GM18867 (cell line): ENCODE measurements at regions not wholly inside any gene's neighbourhood (a gene's known extent, or its start where the extent isn't known, plus 50 kb on each side); places are given as distances from the start of the nearest gene placed in this dataset.
"Not testable (repeated sequence)": the region's sequence is repeated elsewhere in the genome, so short reads cannot be mapped to it uniquely, and the experiment has no call there.

Experiments used
- ATAC-seq: cut with Tn5 transposase; IDR thresholded peaks from one replicate; pipeline ENCODE4 v1.9.1; 2021; ENCODE audit warnings: mild to moderate bottlenecking, moderate library complexity; ENCODE audit not compliant: unreplicated experiment

DNA sequence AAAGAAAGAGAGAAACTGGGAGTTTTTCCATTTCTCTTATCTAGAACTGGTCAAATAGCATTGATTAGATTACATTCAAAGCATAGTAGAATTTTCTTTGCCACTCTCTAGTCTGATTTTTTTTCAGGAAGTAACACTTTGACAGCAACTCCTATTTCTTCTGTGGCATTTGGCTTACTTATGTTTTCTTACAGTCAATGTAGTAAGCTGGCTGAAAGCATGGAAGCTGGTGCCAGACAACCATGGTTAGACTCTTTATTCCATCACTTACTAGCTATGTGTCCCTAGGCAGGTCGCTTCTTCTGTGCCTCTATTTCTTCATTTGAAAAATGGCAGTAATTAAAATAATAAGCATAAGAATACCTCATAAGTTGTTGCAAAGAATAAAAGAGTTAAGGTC is 54.2 kb upstream of the OPRM1 start:
- ATAC-seq: no peak

DNA sequence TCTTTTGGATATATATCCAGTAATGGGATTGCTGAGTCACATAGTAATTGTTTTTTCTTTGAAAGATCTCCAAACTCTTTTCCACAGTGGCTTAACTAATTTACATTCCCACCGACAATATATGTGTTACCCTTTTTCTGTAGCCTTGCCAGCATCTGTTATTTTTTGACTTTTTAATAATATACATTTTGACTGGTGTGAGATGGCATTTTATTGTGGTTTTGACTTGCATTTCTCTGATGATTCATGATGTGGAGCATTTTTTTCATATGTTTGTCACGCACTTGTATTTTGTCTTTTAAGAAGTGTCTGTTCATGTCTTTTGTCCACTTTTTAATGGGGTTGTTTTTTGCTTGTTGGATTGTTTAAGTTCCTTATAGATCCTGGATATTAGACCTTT is 58.9 kb upstream of the OPRM1 start:
- ATAC-seq: no peak

DNA sequence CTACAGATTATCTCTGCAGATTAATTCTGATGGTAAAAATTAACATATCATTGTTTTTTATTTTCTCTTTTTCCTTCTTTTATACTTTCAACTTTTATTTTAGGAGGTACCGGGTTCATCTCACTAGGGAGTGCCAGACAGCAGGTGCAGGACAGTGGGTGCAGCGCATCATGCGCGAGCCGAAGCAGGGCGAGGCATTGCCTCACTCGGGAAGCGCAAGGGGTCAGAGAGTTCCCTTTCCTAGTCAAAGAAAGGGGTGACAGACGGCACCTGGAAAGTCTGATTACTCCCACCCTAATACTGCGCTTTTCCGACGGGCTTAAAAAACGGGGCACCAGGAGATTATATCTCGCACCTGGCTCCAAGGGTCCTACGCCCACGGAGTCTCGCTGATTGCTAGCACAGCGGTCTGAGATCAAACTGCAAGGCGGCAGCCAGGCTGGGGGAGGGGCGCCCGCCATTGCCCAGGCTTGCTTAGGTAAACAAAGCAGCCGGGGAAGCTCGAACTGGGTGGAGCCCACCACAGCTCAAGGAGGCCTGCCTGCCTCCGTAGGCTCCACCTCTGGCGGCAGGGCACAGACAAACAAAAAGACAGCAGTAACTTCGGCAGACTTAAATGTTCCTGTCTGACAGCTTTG is 60.0 kb upstream of the OPRM1 start:
- not testable (repeated sequence) for ATAC-seq

DNA sequence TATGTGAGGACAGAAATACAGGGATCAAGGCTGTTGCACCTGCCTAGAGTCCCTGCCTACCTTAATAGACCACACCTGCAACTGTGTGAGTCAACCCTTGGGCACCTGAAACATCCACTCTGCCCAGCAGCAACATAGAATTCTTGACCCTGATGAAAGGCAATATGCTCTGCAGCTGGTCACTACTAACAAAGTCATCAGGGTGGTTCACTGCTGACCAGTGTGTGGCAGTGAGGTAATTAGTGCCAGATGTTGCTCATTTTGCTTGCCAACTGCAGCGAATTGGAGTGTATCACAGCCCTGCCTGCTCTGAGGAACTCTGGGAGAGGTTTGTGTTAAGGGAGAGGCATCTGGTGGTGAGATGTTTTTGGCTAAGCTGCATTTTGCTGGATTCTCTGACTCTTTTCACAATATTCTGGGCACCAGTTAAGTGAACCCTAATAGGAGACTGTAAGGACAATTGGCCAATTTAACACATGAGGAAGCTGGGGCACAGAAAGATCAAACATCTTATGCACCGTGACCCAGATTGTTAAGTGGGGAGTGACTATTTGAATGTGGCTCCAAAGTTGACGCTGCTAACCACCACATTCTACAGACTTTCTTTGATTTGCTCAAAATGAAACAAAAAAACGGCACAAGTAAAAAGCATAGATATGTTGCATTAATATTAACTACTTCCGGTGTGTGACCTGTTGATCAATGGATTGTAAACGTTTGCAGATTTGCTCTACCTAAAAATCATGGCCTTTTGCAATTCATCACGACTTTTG is 61.9 kb upstream of the OPRM1 start:
- peak; percentile 84 for ATAC-seq

DNA sequence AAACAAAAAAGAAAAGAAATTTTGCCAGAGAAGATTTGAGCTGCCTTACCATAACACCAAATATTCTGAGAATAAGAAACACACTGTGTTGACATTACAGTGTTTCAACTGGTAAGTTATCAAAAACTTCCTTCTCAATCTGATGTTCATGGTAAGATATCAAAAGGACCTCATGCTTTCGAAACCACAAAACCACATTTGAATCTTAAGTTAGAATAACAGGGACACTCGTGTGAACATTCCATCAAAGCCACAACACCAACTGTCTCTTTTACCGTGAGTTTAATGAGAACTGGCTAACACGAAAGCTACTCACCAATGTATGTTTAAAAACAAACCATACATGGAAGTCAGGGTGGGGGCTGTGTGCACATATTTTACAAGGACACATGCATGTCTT is 73.0 kb upstream of the OPRM1 start:
- ATAC-seq: no peak

DNA sequence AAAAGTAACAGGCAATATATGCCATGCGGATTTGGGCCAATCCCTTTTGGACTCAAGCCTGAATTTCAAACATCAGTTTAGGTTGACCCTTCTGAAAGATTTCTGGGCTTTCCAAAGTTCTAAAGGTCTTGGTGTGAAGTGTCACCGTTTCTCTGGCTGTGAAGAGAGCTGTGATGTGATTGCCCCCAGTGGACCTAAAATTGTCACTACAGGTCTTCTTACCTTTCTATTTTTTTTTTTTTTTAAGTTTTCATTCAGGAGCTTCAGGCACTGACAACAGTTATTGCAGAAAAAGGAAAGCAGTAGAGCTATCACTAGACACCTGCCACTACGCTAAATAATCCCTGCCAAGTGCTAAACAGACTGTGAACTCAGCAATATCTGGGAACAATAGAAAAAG is 75.7 kb upstream of the OPRM1 start:
- no peak for ATAC-seq

DNA sequence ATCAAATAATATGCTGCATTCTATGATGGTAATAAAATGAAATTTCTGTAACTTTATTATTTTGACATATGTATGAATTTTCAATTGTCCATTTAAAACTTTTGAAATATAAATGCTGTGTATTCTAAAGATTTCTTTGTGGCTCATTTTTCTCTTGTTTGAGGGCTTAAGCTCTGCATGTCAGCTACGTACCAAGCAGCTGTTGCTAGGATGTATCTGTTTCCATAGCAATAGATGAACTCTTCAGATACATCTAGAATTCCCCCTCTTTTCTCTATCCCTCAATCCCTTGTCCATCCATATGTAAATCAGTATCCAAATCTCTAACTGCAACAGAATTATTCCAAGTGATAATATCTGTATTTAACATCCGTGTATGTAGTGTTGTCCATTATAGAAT is 76.5 kb upstream of the OPRM1 start:
- ATAC-seq: no peak

DNA sequence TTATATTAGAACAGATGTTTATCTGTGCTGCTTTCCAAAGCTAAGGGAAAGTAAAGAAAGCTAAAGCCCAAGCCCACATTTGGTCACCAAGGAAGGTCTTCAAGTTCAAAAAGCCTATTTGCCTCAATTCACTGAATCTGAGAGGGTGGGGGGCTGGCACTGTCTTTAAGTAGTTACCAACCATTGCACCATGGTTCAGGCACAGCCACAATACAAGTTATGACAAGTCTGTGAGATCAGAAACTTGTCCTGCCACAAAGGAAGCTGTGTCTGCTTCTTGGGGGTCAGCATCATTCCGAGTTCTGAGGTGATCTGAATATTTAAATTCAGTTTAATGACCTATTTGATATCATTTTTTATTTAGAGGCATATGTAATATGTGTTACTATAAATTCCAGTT is 78.3 kb upstream of the OPRM1 start:
- no peak for ATAC-seq

DNA sequence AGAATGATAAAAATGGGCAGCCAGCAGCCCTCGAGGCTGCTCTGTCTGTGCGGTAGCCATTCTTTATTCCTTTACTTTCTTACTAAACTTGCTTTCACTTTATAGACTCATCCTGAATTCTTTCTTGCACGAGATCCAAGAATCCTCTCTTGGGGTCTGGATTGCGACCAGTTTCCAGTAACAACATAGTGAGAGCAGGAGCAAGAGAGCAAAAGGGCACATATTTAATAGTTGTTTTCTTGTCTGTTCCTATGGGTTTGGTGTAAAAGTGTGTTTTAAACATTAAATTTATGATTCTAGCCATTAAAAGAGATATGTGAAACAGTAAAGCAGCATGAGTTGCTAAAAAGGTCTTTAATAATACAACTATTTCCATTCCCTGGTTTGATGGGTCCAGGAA is 78.8 kb upstream of the OPRM1 start:
- no peak for ATAC-seq

DNA sequence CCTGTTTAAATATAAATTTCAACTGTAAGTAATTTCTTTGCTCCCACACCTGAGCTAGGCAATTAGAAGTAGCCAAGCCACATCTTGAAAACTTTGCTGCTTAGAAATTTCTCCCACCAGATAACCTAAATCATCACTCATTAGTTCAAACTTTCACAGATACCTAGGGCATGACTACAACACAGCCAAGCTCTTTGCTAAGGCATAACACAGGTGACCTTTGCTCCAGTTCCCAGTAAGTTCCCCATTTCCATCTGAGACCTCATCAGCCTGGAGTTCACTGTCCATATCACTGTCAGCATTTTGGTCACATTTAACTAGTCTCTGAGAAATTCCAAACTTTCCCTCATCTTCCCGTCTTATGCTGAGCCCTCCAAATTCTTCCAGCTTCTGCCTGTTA is 79.8 kb upstream of the OPRM1 start:
- ATAC-seq: no peak

DNA sequence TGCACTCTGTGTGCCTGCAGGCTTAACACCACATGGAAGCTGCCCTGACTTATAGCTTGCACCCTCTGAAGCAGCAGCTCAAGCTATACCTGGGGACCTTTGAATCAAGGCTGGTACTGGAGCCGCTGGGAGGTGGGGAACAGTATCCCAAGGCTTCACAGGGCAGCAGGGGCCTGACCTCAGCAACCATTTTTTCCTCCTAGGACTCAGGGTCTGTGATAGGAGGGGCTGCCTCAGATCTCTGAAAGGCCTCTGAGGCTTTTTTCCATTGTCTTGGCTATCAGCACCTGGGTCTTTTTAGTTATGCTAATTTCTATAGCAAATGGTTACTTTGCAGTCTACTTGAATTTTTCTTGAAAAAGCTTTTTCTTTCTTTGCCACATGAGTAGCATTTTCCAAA is 80.2 kb upstream of the OPRM1 start:
- no peak for ATAC-seq

DNA sequence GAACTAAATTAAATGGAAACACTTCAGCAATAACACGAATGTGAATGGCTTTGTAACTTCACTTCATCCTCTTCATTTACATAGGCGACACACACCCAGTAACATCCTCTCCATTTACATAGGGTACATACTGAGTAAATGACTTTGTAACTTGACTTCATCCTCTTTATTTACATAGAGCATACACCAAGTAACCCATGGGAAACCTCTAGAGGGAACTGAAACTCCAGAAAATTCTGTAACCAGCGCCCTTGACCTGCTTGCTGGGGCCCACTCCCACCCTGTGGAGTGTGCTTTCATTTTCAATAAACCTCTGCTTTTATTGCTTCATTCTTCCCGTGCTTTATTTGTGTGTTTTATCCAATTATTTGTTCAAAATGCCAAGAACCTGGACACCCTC is 81.6 kb upstream of the OPRM1 start:
- peak; percentile 93 for ATAC-seq

DNA sequence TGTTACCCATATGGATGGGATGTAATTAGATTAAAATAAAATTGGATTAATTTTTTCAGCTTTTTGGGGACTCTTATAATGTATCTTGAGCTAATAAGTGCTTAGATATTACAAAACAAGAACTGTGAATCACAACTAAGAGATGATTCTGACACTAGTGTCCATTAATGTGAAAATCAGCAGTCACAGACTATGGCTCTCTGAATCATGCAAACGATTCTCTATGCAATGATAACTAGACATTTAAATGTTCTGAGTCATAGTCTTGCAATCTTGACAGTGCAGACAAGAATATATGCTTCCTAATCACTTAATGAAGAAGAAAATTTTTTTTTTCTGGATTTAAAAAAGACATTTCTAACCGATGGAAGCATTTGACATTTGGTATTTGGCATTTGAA is 82.2 kb upstream of the OPRM1 start:
- ATAC-seq: no peak

DNA sequence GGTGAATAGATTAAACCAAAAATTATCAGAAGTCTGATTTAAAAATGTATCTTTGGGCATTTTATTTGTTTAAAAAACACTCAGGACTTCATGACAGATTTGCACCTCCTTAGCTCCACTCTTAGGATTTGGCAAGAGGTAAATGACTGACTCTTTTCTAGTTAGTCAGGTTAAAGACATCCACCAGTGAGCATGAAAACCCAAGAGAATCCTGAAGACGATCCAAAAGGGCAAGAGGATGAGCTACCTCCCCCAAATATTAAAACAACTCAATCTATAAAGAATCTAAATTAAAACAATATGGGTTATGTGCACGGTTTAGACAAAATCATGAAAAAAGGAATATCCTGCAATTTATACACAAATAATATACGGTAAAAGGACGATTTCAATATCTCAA is 89.4 kb upstream of the OPRM1 start:
- ATAC-seq: no peak

DNA sequence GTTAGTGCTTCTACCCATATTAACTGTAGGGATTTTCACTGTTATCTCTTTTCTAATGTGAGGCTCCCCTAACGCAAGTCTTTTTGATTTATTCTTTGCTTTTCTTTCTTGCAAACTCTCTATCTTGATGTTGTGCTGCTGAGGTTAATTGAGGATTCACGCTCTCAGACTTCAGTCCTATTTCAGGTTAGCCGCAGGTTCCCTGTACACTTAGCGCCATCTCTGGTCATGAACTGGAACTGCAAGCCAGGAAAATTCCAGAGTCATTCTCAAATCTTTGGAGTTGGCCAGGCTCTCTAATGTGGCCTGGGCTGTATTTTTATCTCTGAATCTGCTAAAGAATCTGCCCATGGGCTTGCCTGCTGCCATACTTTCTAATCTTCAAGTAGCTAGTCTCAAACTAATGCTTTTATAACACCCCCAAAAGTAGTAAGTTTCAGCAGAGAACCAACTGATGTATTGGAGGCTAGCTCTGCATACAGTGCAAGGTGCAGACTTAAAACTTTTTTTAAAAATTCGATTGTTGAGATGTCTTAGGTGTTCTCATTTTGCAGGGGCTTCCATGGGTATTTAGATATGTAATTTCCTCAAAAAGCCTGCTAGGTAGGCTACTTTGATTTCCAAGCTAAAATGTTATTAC is 91.1 kb upstream of the OPRM1 start:
- ATAC-seq: peak; percentile 66

DNA sequence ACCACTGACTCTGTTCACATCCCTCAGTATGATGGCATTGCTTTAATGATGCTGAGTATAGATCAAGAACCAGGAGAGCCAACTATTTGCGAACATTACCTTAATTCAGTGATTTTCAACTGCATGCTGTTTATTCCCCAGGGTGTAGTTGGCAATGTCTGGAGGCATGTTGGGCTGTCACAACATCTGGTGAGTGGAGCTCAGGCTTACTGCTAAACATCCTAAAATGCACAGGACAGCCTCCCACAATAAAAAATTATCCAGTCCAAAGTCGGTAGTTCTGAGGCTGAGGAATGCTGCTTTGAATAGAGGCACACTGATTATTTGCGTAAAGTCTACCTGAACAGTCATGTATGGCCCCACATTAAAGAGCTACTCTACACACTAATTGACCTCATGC is 94.8 kb upstream of the OPRM1 start:
- no peak for ATAC-seq

DNA sequence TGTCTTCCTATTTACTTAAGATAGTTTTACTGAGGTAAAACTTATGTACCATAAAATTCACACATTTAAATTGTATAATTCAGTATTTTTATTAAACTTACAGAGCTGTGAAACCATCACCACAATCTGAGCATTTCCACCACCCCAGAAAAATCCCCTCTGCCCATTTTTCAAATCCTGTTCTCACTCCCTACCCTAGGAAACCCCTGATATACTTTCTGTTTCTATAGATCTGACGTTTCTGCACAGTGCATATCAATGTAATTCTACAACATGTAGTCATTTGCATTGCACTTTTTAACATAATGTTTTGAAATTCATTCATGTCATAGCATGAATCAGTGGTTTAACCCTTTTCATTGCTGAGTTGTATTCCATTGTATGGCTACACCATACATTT is 96.7 kb upstream of the OPRM1 start:
- peak; percentile 49 for ATAC-seq

DNA sequence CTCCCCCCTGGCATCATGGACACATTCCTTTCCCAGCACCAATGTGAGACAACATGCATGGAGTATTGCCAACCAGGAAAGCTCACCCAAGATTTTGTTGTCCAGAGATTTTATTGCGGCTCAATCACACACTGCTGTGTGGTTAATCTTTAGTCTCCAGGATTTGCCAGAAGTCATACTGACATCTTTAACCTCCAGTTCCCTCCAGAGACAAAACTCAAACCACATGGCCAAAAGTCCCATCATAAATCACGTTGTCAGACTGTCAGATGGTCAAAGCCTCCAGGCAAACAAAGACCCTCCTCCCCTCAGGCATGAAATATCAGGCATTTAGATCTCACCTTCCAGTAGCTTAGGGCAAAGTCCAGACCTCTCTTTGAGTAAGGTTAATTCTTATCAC is 97.3 kb upstream of the OPRM1 start:
- peak; percentile 32 for ATAC-seq

DNA sequence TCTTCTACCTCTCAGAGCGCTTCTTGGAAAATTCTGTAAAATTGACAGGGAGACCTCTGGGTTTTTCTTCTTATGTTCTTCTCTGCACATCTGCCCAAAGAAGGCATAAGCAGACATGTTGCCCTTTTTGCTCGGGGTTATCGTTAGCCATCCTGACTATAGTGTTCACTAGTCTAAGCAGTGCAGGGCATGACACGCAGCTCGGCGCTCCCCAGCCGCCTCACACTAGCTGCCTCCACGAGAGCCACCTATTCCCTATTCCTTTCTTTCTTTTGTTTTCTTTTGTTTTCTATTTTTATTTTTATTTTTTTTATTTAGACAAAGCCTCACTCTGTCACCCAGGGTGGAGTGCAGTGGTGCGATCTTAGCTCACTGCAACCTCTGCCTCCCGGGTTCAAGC is 100.2 kb upstream of the OPRM1 start:
- ATAC-seq: no peak

DNA sequence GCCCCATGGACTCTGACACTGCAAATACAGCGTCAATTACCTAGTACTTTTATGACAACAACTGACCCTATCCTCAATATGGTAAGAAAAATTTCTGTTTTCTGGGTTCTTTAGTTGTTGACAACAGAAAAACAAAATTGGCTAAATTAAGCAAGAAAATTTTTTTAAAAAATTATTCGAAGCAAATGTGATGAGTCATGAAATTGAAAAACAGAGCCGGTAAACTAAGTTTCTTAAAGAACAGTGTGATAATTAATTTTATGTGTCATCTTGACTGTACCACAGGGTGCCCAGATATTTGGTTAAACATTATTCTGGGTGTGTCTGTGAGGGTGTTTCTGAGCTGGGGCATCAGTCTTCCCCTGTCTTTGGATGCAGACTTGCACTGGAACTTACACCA is 107.6 kb upstream of the OPRM1 start:
- no peak for ATAC-seq

DNA sequence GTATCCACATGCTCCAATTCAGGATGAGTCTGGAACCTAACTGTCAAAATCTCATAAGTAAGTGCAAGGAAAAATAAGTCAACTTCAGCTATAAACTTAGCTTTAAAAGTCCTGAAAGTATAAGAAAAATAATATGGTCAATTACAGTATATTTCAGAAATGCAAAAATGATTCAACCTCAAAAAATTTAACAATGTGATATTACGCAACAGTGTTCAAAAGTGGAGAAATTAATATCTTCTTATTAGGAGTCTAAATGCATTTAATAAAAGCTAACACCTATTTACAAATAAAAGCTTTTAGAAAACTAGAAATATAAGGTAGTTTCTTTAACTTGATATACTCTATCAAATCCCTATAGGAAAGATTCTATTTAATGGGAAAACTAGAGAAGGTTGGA is 111.2 kb upstream of the OPRM1 start:
- no peak for ATAC-seq

DNA sequence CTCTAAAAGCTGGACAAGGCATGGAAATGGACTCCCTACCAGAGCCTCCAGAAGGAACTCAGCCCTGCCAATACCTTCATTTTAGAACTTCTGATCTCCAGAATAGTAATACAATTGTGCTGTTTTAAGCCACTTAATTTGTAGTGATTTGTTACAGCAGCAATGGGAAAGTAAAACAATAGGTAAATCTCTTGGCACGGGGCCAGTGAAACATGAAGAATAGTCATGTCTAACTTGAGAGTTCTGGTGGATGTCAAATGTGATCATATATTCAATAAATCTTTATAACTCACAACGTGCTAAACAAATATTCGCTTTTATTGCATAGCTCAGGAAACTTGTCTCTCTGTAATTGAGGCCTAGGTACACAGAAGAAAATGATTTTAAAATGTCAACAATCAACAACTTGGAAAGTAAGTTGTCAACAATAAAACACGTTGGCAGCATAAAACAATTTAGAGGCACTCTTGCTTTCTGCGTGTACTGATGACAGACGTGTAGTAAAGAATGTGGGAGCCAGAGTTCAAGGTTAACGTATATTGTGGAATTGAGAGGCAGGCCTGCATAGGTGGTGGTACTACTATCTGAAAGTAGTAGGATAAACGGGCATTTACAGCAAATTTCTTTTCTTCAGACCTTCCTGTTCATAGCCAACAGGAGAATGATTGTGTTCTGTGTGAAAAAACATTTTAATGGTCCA is 140.5 kb upstream of the OPRM1 start:
- no peak for ATAC-seq
